Glomerular endothelial cell (primary cell): ENCODE measurements at regions not wholly inside any gene's neighbourhood (a gene's known extent, or its start where the extent isn't known, plus 50 kb on each side); places are given as distances from the start of the nearest gene placed in this dataset.
"Not testable (repeated sequence)": the region's sequence is repeated elsewhere in the genome, so short reads cannot be mapped to it uniquely, and the experiment has no call there.

Experiments
- DNase-seq: peaks from one replicate; pipeline ENCODE4 v3.0.0-alpha.2; 2011; ENCODE audit warnings: low read depth, low spot score; ENCODE audit errors: extremely low read depth

DNA sequence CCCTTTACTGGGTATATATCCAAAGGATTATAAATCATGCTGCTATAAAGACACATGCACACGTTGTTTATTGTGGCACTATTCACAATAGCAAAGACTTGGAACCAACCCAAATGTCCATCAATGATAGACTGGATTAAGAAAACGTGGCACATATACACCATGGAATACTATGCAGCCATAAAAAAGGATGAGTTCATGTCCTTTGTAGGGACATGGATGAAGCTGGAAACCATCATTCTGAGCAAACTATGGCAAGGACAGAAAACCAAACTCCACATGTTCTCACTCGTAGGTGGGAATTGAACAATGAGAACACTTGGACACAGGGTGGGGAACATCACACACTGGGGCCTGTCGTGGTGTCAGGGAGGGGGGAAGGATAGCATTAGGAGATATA, 59.2 kb downstream of the CXorf49B start:
- not testable (repeated sequence) for DNase-seq

DNA sequence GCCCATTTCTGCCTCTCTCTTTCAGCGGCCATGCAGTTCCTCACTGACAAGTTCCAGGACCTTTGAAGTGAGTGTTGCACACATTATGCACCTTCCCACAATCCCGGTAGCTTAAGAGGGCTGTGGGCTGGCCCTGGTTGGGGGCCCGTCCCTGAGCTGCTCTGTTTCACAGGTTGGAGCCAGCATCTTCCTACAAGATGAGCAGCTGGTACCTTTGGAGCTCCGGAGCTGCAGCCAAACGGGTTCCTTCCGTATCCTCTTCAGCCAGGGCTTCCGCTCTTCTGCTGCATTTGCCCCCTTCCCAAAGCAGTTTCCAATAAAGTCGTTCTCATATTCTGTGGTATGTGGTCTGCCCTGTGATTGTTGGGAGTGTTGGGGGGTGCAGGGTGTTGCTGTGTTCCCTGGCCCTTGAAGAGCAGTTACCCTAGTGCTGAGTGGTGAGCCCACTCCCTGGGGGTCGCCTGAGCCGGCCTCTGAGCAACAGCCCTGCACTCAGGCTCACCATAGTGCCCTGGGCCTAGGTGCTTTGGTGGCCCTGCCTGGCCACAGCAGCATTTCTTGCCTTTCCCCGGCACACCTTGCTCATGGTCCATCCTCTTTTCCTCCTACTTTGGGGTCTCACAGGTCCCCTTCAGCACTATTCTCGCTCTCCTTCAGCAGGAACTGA, 60.4 kb downstream of the CXorf49B start:
- DNase-seq: no peak

DNA sequence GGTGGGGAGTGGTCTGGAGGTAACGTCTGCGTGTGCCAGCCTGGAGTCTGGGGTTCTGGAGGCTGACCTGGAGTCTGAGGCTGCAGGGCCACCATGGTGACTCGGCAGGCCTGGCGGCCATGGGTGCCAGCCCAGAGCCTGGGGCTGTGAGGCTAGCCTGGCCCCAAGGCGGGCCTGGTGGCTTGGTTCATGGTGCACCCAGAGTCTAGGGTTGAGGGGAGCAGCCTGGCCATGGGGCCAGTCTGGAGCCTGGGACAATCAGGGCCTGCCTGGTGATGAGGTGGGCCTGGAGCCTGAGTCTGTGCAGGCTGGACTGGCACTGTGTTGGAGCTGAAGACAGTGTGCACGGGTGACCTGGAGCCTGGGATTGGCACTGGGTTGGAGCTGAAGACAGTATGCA, 64.9 kb downstream of the CXorf49B start:
- DNase-seq: no peak

DNA sequence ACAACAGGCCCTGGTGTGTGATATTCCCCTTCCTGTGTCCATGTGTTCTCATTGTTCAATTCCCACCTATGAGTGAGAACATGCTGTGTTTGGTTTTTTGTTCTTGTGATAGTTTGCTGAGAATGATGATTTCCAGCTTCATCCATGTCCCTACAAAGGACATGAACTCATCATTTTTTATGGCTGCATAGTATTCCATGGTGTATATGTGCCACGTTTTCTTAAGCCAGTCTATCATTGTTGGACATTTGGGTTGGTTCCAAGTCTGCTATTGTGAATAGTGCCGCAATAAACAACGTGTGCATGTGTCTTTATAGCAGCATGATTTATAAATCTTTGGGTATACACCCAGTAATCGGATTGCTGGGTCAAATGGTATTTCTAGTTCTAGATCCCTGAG, 72.6 kb upstream of the NHSL2 start:
- not testable (repeated sequence) for DNase-seq

DNA sequence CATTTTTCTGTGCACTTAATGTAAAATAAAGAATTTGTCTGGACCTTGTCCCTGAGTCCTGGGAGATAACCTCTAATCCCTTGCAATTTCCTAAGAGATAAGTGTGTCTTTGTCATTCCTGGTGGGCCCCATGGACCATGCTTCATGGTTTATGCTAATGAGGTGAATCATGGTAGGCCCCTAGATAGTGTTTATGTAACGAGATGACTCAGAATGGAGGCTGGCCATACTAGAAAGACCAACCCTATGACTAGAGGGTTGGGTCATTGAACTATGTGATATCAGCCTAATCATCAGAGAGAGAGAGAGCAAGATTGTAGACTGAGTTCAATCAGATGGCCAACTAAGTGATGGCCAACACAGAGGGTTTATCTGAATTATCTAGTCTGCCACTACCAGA, 64.2 kb upstream of the NHSL2 start:
- DNase-seq: no peak

DNA sequence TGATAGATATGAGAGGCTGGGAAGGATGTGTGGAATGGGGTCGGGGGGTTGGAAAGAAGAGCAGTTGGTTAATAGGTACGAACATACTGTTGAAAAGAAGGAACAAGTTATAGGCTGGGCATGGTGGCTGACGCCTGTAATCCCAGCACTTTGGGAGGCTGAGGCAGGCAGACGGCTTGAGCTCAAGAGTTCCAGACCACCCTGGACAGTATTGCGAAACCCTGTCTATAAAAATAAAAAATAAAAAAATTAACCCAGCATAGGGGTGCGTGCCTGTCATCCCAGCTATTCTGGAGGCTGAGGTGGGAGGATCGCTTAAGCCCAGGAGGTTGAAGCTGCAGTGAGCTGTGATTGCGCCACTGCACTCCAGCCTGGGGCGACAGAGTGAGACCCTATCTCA, 58.5 kb upstream of the NHSL2 start:
- DNase-seq: no peak

DNA sequence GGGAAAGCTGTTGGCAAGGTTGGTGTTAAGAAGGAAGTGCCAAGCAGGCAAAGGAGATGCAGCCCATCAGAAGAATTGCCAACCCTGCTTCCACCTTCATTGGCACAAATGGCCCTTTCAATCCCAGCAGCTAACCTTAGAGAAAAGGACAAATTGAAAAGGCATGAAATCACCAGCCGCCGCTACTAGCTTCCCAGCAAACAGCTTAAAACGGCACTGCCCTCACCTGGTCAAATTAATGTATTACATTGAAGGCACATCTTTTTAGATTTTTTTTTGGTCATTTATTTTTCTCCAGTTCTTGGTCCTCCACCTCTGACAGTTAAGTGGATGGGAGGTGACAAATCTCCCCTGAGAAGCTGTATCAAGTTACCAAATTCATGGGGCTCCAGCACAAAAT, 51.0 kb upstream of the NHSL2 start:
- peak; percentile 9 for DNase-seq
